HG03135 (cell line): ENCODE measurements at regions not wholly inside any gene's neighbourhood (a gene's known extent, or its start where the extent isn't known, plus 50 kb on each side); places are given as distances from the start of the nearest gene placed in this dataset.

ENCODE experiments used
- ATAC-seq: cut with Tn5 transposase; IDR thresholded peaks from one replicate; pipeline ENCODE4 v1.9.1; 2021; ENCODE audit warnings: mild to moderate bottlenecking, moderate library complexity; ENCODE audit not compliant: unreplicated experiment

GRCh38 chr13:83229574-83230305, 652.5 kb downstream of the SLITRK1 start:
- no peak for ATAC-seq

- no peak for ATAC-seq
Observed at GRCh38 chr13:83223546-83223945, 658.7 kb downstream of the SLITRK1 start.

- ATAC-seq: no peak
Observed at GRCh38 chr13:83221813-83222241, 660.4 kb downstream of the SLITRK1 start.

GRCh38 chr13:83221256-83221655, 661.0 kb downstream of the SLITRK1 start:
- ATAC-seq: no peak

- no peak for ATAC-seq
Observed at GRCh38 chr13:83220241-83220640, 662.0 kb downstream of the SLITRK1 start.

- no peak for ATAC-seq
Observed at GRCh38 chr13:83219832-83220231, 662.4 kb downstream of the SLITRK1 start.

GRCh38 chr13:83216479-83217245, 665.6 kb downstream of the SLITRK1 start:
- ATAC-seq: no peak

- no peak for ATAC-seq
Observed at GRCh38 chr13:83215627-83216026, 666.6 kb downstream of the SLITRK1 start.

- ATAC-seq: no peak
Observed at GRCh38 chr13:83214452-83214851, 667.8 kb downstream of the SLITRK1 start.

- ATAC-seq: no peak
Observed at GRCh38 chr13:83211301-83211700, 671.0 kb downstream of the SLITRK1 start.

- no peak for ATAC-seq
Observed at GRCh38 chr13:83204886-83205285, 677.4 kb downstream of the SLITRK1 start.

- no peak for ATAC-seq
Observed at GRCh38 chr13:83201506-83201905, 680.8 kb downstream of the SLITRK1 start.

GRCh38 chr13:83197316-83197715, 685.0 kb downstream of the SLITRK1 start:
- no peak for ATAC-seq

- no peak for ATAC-seq
Observed at GRCh38 chr13:83190020-83190419, 692.3 kb downstream of the SLITRK1 start.

- ATAC-seq: no peak
Observed at GRCh38 chr13:83184819-83185218, 697.5 kb downstream of the SLITRK1 start.

- ATAC-seq: no peak
Observed at GRCh38 chr13:83184150-83184475, 698.2 kb downstream of the SLITRK1 start.

GRCh38 chr13:83183439-83184149, 698.7 kb downstream of the SLITRK1 start:
- ATAC-seq: no peak

- ATAC-seq: no peak
Observed at GRCh38 chr13:83182845-83183244, 699.4 kb downstream of the SLITRK1 start.

- no peak for ATAC-seq
Observed at GRCh38 chr13:83178008-83178407, 704.3 kb downstream of the SLITRK1 start.

- ATAC-seq: no peak
Observed at GRCh38 chr13:83168590-83168989, 713.7 kb downstream of the SLITRK1 start.

GRCh38 chr13:83167203-83167602, 715.1 kb downstream of the SLITRK1 start:
- no peak for ATAC-seq

GRCh38 chr13:83166550-83166949, 715.7 kb downstream of the SLITRK1 start:
- ATAC-seq: no peak
